ENCODE measurements at regions not wholly inside any gene's neighbourhood (a gene's known extent, or its start where the extent isn't known, plus 50 kb on each side); places are given as distances from the start of the nearest gene placed in this dataset.
A peak's percentile ranks its signal among the peaks of the same experiment; 100 is the strongest.

DNA sequence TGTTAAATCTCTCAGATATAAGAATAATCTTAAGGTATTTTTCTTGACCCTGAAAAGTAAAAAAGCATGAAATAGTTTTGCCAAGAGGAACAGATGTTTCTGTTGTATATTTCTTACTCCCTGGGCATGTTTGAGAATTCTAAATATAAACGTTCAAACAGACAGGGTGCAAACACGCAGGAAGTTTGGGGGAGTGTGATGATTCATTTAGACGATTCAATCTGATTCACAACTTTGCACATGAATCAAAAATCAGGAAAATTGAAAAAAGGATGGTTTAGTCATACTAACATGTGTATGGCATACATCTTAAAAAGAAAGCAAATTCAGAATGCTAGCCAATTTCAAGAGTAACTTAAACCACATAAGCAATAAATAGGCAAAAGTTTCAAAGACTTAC, 340.3 kb upstream of the GRID2 start:
- TF ChIP-seq, protein P1, sequence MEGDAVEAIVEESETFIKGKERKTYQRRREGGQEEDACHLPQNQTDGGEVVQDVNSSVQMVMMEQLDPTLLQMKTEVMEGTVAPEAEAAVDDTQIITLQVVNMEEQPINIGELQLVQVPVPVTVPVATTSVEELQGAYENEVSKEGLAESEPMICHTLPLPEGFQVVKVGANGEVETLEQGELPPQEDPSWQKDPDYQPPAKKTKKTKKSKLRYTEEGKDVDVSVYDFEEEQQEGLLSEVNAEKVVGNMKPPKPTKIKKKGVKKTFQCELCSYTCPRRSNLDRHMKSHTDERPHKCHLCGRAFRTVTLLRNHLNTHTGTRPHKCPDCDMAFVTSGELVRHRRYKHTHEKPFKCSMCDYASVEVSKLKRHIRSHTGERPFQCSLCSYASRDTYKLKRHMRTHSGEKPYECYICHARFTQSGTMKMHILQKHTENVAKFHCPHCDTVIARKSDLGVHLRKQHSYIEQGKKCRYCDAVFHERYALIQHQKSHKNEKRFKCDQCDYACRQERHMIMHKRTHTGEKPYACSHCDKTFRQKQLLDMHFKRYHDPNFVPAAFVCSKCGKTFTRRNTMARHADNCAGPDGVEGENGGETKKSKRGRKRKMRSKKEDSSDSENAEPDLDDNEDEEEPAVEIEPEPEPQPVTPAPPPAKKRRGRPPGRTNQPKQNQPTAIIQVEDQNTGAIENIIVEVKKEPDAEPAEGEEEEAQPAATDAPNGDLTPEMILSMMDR (IDR thresholded peaks at IDR 0.05; ENCODE audit: insufficient read depth, low read depth, low read length) = no peak
- DNase-seq (ENCODE audit: low read depth) = peak; percentile 33
- H3K4me3 ChIP-seq (ENCODE audit: low read depth, low read length) = no peak overlapping the region

DNA sequence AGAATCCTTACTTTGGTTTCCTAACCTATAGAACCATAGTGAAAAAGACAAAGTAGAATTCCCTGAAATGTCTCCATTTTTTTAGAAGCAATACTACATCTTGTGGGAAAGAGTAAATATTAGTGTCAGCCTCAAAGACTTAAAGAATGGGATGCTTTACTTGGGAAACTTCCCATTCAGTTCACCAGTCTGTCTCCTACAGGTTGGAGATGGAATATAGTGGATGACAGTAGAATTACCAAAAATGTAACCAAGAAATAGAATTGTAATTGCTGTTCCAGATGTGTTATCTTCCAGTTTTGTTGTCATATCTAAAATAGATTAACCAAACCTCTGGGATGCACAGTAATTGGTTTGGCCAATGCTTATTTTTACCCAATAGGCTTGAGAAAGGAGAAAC, 338.6 kb upstream of the GRID2 start:
- no peak for DNase-seq (ENCODE audit: low read depth)
- TF ChIP-seq, protein P1 (IDR thresholded peaks at IDR 0.05; ENCODE audit: insufficient read depth, low read depth, low read length) = no peak
- H3K4me3 ChIP-seq (ENCODE audit: low read depth, low read length) = no peak overlapping the region

DNA sequence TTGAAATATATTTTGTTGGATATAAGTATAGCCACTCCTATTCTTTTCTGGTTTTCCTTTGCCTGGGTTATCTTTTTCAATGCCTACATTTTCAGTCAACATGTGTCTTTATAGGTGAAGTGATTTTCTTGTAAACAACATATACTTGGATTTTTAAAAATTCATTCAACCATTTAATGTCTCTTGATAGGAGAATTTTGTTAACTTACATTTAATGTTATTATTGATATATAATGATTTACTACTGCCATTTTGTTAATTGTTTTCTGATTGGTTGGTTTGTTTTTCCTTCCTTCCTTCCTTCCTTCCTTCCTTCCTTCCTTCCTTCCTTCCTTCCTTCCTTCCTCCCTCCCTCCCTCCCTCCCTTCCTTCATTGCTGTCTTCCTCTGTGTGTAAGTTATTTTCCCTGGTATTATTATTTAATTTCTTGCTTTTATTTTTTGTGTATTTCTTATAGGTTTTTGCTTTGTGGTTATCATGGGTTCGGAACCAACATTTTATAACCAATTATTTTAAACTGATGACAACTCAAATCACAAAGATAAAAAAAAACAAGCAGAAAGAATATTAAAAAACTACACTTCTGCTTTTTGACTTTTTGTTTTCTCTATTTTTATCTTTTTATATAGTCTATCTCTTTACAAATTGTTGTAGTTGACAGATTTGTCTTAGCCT, 330.1 kb upstream of the GRID2 start:
- no peak overlapping the region for H3K4me3 ChIP-seq (ENCODE audit: low read depth, low read length)
- TF ChIP-seq, protein P1 (IDR thresholded peaks at IDR 0.05; ENCODE audit: insufficient read depth, low read depth, low read length) = no peak
- no peak for DNase-seq (ENCODE audit: low read depth)

DNA sequence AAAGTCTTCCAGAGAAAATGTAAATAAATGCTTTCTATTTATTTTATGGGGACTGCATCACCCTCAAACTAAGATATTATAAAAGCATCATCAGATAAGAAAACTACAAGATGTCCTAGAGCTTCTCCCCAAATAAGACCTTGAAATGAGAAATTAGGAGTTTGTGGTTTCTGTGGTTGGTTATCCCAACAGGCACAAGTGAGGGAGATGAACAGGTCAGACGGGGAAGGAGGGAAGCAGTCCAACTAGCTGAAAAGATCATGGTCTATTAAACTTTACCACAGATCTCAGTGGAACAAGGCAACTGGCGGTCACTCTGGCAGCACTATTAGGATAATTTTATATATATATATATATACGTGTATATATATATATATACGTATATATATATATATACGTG, 319.3 kb upstream of the GRID2 start:
- TF ChIP-seq, protein P1 (IDR thresholded peaks at IDR 0.05; ENCODE audit: insufficient read depth, low read depth, low read length) = no peak
- DNase-seq (ENCODE audit: low read depth) = no peak

DNA sequence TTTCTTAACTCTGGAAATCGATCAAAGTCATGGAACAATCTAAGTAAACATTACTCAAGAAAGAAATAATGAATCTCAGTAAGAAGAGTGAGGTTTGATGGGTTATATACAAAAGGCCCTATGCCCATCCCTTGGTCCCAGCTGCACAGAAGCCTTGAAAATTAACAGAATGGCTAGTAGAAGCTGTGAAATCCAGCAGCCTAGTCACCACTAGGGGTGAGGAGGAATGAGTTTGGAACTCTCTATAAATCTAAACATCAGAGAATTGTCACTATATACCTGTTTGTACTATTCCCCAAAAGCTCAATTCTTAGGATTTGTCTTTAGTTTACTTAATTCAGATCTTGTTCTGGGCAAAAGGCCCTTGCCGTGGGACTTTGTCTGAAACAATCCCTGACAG, 313.9 kb upstream of the GRID2 start:
- TF ChIP-seq, protein P1 (IDR thresholded peaks at IDR 0.05; ENCODE audit: insufficient read depth, low read depth, low read length) = no peak
- H3K4me3 ChIP-seq (ENCODE audit: low read depth, low read length) = no peak overlapping the region
- no peak for DNase-seq (ENCODE audit: low read depth)

More for the DNA sequence above, 319.3 kb upstream of the GRID2 start:
- H3K4me3 ChIP-seq (ENCODE audit: low read depth, low read length) = no peak overlapping the region

DNA sequence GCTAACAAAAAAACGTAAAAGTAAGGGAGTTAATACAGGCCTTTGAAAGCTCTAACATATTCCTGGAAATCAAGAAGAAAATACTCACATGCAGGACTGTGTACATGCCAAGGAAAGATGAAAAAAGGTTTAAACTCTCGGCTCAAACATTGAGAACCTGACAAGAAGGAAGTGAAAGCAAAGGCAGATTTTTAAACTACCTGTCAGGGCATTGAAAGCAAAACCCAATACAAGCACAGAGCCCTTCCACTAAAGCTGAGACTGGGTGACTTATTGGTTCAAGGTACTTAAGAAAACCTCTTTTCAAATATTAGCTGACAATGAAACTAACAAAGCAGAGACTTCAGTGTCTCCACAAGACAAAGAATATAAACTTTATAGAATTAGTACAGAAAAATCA, 313.0 kb upstream of the GRID2 start:
- no peak for DNase-seq (ENCODE audit: low read depth)
- TF ChIP-seq, protein P1 (IDR thresholded peaks at IDR 0.05; ENCODE audit: insufficient read depth, low read depth, low read length) = no peak
- no peak overlapping the region for H3K4me3 ChIP-seq (ENCODE audit: low read depth, low read length)

DNA sequence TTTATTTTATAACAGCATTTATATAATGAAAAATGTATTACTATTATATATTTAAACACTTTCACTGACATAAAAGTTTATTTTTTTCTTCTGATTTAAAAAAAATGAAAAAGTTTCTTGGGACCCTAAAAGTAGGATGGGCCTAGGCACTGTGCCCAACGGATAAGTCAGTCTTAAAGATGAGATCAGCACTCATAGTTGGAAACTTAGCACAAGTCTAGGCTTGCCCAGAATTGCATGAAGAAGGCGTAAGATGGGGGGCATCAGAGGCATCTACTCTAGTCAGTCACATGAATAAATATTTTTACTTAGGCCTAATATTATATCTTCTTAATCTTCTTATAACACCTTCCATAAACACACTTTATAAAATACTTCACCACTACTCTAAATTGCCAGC, 306.7 kb upstream of the GRID2 start:
- DNase-seq (ENCODE audit: low read depth) = no peak
- TF ChIP-seq, protein P1 (IDR thresholded peaks at IDR 0.05; ENCODE audit: insufficient read depth, low read depth, low read length) = no peak
- no peak overlapping the region for H3K4me3 ChIP-seq (ENCODE audit: low read depth, low read length)
